Esophagus muscularis mucosa (tissue), 3 donors: ENCODE measurements at regions not wholly inside any gene's neighbourhood (a gene's known extent, or its start where the extent isn't known, plus 50 kb on each side); places are given as distances from the start of the nearest gene placed in this dataset.

Source experiments
- POLR2A ChIP-seq: fragments of 450-650 bp; IDR thresholded peaks from one replicate; pipeline ENCODE4 v1.6.1; 2017; ENCODE audit warnings: antibody characterized with exemption, moderate library complexity, mild to moderate bottlenecking, low read depth
- POLR2AphosphoS5 ChIP-seq, 2 donors: sonication (generic); formaldehyde crosslinking; IDR thresholded peaks; one replicate each; pipeline ENCODE4 v1.6.1; 2017; ENCODE audit warnings: antibody characterized with exemption in 2 of 2
- TF ChIP-seq, protein P1 (sequence below), 3 experiments: fragments of 200-600 bp in 2 of 3; fragments of 450-650 bp in 1 of 3; sonication (generic) in 2 of 3; IDR thresholded peaks; one replicate each; pipeline ENCODE4 v1.5.1; 2017 to 2019; ENCODE audit warnings: antibody characterized with exemption in 3 of 3, mild to moderate bottlenecking in 2 of 3, moderate library complexity in 1 of 3

DNA sequence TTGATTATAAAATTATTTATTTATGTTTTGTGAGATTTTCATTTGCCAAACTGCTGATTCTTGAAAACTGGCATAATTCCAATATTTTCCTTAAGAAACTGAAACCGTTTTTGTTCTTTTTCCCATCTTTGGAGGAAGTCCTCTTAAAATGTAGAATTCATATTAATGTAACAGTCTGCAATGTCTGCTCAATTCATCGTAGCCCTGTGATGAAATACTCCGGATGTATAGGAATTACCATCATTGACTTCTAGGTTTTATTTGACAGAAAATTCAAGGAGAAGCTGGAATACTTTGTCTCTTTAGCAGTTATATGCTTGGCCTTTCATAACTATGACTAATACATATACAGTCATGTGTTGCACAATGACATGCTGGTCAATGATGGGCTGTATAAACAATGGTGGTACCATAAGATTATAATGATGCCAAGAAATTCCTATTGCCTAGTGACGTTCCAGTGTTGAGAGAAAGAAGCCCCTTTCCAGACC, 185.0 kb upstream of the GPRIN3 start:
- TF ChIP-seq, protein P1, sequence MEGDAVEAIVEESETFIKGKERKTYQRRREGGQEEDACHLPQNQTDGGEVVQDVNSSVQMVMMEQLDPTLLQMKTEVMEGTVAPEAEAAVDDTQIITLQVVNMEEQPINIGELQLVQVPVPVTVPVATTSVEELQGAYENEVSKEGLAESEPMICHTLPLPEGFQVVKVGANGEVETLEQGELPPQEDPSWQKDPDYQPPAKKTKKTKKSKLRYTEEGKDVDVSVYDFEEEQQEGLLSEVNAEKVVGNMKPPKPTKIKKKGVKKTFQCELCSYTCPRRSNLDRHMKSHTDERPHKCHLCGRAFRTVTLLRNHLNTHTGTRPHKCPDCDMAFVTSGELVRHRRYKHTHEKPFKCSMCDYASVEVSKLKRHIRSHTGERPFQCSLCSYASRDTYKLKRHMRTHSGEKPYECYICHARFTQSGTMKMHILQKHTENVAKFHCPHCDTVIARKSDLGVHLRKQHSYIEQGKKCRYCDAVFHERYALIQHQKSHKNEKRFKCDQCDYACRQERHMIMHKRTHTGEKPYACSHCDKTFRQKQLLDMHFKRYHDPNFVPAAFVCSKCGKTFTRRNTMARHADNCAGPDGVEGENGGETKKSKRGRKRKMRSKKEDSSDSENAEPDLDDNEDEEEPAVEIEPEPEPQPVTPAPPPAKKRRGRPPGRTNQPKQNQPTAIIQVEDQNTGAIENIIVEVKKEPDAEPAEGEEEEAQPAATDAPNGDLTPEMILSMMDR (IDR thresholded peaks at IDR 0.05), result no peak
- no peak for TF ChIP-seq POLR2AphosphoS5 (IDR thresholded peaks at IDR 0.05)
- no peak for TF ChIP-seq POLR2A
